HG02623 (cell line): ENCODE measurements at regions not wholly inside any gene's neighbourhood (a gene's known extent, or its start where the extent isn't known, plus 50 kb on each side); places are given as distances from the start of the nearest gene placed in this dataset.
"Not testable (repeated sequence)": the region's sequence is repeated elsewhere in the genome, so short reads cannot be mapped to it uniquely, and the experiment has no call there.

Source experiments
- ATAC-seq: cut with Tn5 transposase; IDR thresholded peaks from one replicate; pipeline ENCODE4 v1.9.1; 2021; ENCODE audit warnings: moderate library complexity; ENCODE audit not compliant: unreplicated experiment

GRCh38 chr2:3899536-3900155, 196.3 kb downstream of the DCDC2C start:
- ATAC-seq = no peak

GRCh38 chr2:3902131-3902530, 198.8 kb downstream of the DCDC2C start:
- no peak for ATAC-seq

- ATAC-seq = no peak
Measured at GRCh38 chr2:3904061-3904460, 200.7 kb downstream of the DCDC2C start.

- ATAC-seq = not testable (repeated sequence)
Measured at GRCh38 chr2:3908498-3908897, 205.1 kb downstream of the DCDC2C start.

- ATAC-seq = no peak
Measured at GRCh38 chr2:3911882-3912455, 208.6 kb downstream of the DCDC2C start.

GRCh38 chr2:3913166-3913565, 209.8 kb downstream of the DCDC2C start:
- ATAC-seq = no peak

- no peak for ATAC-seq
Measured at GRCh38 chr2:3914241-3914640, 210.9 kb downstream of the DCDC2C start.

GRCh38 chr2:3927031-3927430, 223.7 kb downstream of the DCDC2C start:
- no peak for ATAC-seq

GRCh38 chr2:3929374-3929773, 226.0 kb downstream of the DCDC2C start:
- no peak for ATAC-seq

- ATAC-seq = no peak
Measured at GRCh38 chr2:3930246-3930645, 226.9 kb downstream of the DCDC2C start.

- no peak for ATAC-seq
Measured at GRCh38 chr2:3940661-3941060, 237.3 kb downstream of the DCDC2C start.

GRCh38 chr2:3942841-3943240, 239.5 kb downstream of the DCDC2C start:
- ATAC-seq = no peak

- no peak for ATAC-seq
Measured at GRCh38 chr2:3944071-3944470, 240.7 kb downstream of the DCDC2C start.

- ATAC-seq = no peak
Measured at GRCh38 chr2:3944841-3945240, 241.5 kb downstream of the DCDC2C start.

- ATAC-seq = no peak
Measured at GRCh38 chr2:3948191-3948590, 244.8 kb downstream of the DCDC2C start.

- no peak for ATAC-seq
Measured at GRCh38 chr2:3951131-3951954, 248.0 kb downstream of the DCDC2C start.

GRCh38 chr2:3952866-3953516, 249.6 kb downstream of the DCDC2C start:
- ATAC-seq = no peak

GRCh38 chr2:3954261-3954660, 250.9 kb downstream of the DCDC2C start:
- ATAC-seq = no peak

GRCh38 chr2:3956406-3956805, 253.0 kb downstream of the DCDC2C start:
- ATAC-seq = no peak

- ATAC-seq = no peak
Measured at GRCh38 chr2:3956892-3957291, 253.5 kb downstream of the DCDC2C start.

GRCh38 chr2:3958465-3958864, 255.1 kb downstream of the DCDC2C start:
- ATAC-seq = no peak

- ATAC-seq = no peak
Measured at GRCh38 chr2:3958969-3959368, 255.6 kb downstream of the DCDC2C start.
